OCI-LY1 (cell line): ENCODE measurements at regions not wholly inside any gene's neighbourhood (a gene's known extent, or its start where the extent isn't known, plus 50 kb on each side); places are given as distances from the start of the nearest gene placed in this dataset.

ENCODE experiments used
- H2AFZ ChIP-seq: fragments of 200-600 bp; sonication (generic), shearing (Covaris generic); 2 replicates; pipeline ENCODE4 v1.6.0; 2014; ENCODE audit warnings: antibody characterized with exemption, mild to moderate bottlenecking, low read length
- H3F3A ChIP-seq: fragments of 200-600 bp; sonication (generic), shearing (Covaris generic); 2 replicates; pipeline ENCODE4 v1.6.0; 2014; ENCODE audit warnings: mild to moderate bottlenecking, antibody characterized with exemption, low read length, moderate library complexity; ENCODE audit not compliant: insufficient read depth
- H3K27ac ChIP-seq: fragments of 200-600 bp; sonication (generic); 2 replicates; pipeline ENCODE4 v1.5.1; 2014; ENCODE audit warnings: low read length, mixed run types, mild to moderate bottlenecking, low read depth; ENCODE audit not compliant: poor library complexity, severe bottlenecking
- H3K27me3 ChIP-seq: fragments of 200-600 bp; sonication (generic); 2 replicates; pipeline ENCODE4 v1.6.0; 2014; ENCODE audit warnings: antibody characterized with exemption, mild to moderate bottlenecking, low read length, moderate library complexity; ENCODE audit not compliant: insufficient read depth
- H3K36me3 ChIP-seq: fragments of 200-600 bp; sonication (generic); 2 replicates; pipeline ENCODE4 v1.6.1; 2014; ENCODE audit warnings: mild to moderate bottlenecking, antibody characterized with exemption, low read length, moderate library complexity, mixed read lengths; ENCODE audit not compliant: insufficient read depth
- H3K4me1 ChIP-seq: fragments of 200-600 bp; sonication (generic); 2 replicates; pipeline ENCODE4 v1.5.1; 2014; ENCODE audit warnings: mild to moderate bottlenecking, low read length, moderate library complexity; ENCODE audit not compliant: insufficient read depth, severe bottlenecking
- H3K4me2 ChIP-seq: fragments of 200-600 bp; sonication (generic), shearing (Covaris generic); 2 replicates; pipeline ENCODE4 v1.6.1; 2014; ENCODE audit warnings: low read length
- H3K4me3 ChIP-seq: fragments of 200-600 bp; sonication (generic); 2 replicates; pipeline ENCODE4 v1.5.1; 2014; ENCODE audit warnings: low read length, low read depth, mild to moderate bottlenecking, mixed read lengths; ENCODE audit not compliant: poor library complexity, severe bottlenecking
- H3K79me2 ChIP-seq: fragments of 200-600 bp; shearing (Covaris generic); 2 replicates; pipeline ENCODE4 v1.6.1; 2016; ENCODE audit warnings: mixed run types, low read length, mixed read lengths; ENCODE audit not compliant: insufficient read depth
- H3K9ac ChIP-seq: fragments of 200-600 bp; sonication (generic), shearing (Covaris generic); 2 replicates; pipeline ENCODE4 v1.6.1; 2014; ENCODE audit warnings: mild to moderate bottlenecking, low read length, mixed read lengths
- H3K9me2 ChIP-seq: fragments of 200-600 bp; sonication (generic), shearing (Covaris generic); 2 replicates; pipeline ENCODE4 v1.6.1; 2014; ENCODE audit warnings: low read depth, mild to moderate bottlenecking, low read length, mixed read lengths
- H3K9me3 ChIP-seq: fragments of 200-600 bp; shearing (Covaris generic); 2 replicates; pipeline ENCODE4 v1.6.1; 2014; ENCODE audit warnings: low read length, mixed read lengths
- H4K20me1 ChIP-seq: fragments of 200-600 bp; sonication (generic), shearing (Covaris generic); 2 replicates; pipeline ENCODE4 v1.6.0; 2016; ENCODE audit warnings: mild to moderate bottlenecking, low read length; ENCODE audit not compliant: insufficient read depth
- CTCF ChIP-seq: fragments of 200-600 bp; sonication (generic), shearing (Covaris generic); IDR thresholded peaks from 2 replicates; pipeline ENCODE4 v1.5.1; 2017; ENCODE audit warnings: mild to moderate bottlenecking, antibody characterized with exemption, low read length, moderate library complexity, mixed read lengths
- EZH2 ChIP-seq: fragments of 200-600 bp; sonication (generic), shearing (Covaris generic); IDR thresholded peaks from 2 replicates; pipeline ENCODE4 v1.8.0; 2017; ENCODE audit warnings: borderline replicate concordance, mixed run types, mild to moderate bottlenecking, antibody characterized with exemption, low read length, moderate library complexity, mixed read lengths

GRCh38 chr2:67272195-67272594, 124.9 kb upstream of the ETAA1 start:
- H3K4me2 ChIP-seq: no peak overlapping the region
- TF ChIP-seq CTCF: no peak
- TF ChIP-seq EZH2: no peak
- no peaks in the 10 kb centered on the region for H3K79me2 ChIP-seq
- no peaks in the 10 kb centered on the region for H4K20me1 ChIP-seq
- H3K36me3 ChIP-seq: no peaks in the 10 kb centered on the region
- H3K4me1 ChIP-seq: no peaks in the 10 kb centered on the region
- H2AFZ ChIP-seq: no peak overlapping the region
- no peaks in the 10 kb centered on the region for H3K9me2 ChIP-seq
- H3K27me3 ChIP-seq: no peaks in the 10 kb centered on the region
- H3K27ac ChIP-seq: no peak overlapping the region
- no peak overlapping the region for H3K4me3 ChIP-seq
- H3K9me3 ChIP-seq: no peaks in the 10 kb centered on the region
- H3K9ac ChIP-seq: no peak overlapping the region
- H3F3A ChIP-seq: no peaks in the 10 kb centered on the region

- Histone ChIP-seq H3K4me2 (no peak overlapping the region), H2AFZ (no peak overlapping the region), H3K79me2 (no peaks in the 10 kb centered on the region), H3K36me3 (no peaks in the 10 kb centered on the region), H3K4me1 (no peaks in the 10 kb centered on the region), H3K9ac (no peak overlapping the region), H4K20me1 (no peaks in the 10 kb centered on the region), H3K27ac (no peak overlapping the region), H3K9me3 (no peaks in the 10 kb centered on the region), H3K27me3 (no peaks in the 10 kb centered on the region), H3K9me2 (no peaks in the 10 kb centered on the region), H3F3A (no peaks in the 10 kb centered on the region), H3K4me3 (no peak overlapping the region)
- TF ChIP-seq EZH2: no peak
- no peak for TF ChIP-seq CTCF
These were observed 119.7 kb upstream of the ETAA1 start for GRCh38 chr2:67277450-67277849.

- H3K27ac ChIP-seq: no peak overlapping the region
- no peaks in the 10 kb centered on the region for H3K9me2 ChIP-seq
- H3K4me2 ChIP-seq: no peak overlapping the region
- no peaks in the 10 kb centered on the region for H3K36me3 ChIP-seq
- H3K4me1 ChIP-seq: no peaks in the 10 kb centered on the region
- H3K4me3 ChIP-seq: no peak overlapping the region
- no peak overlapping the region for H3K9ac ChIP-seq
- H3K27me3 ChIP-seq: no peaks in the 10 kb centered on the region
- no peak overlapping the region for H2AFZ ChIP-seq
- TF ChIP-seq EZH2 (no peak), CTCF (no peak)
- no peaks in the 10 kb centered on the region for H3K9me3 ChIP-seq
- no peaks in the 10 kb centered on the region for H3F3A ChIP-seq
- H3K79me2 ChIP-seq: no peaks in the 10 kb centered on the region
- H4K20me1 ChIP-seq: no peaks in the 10 kb centered on the region
These were observed 116.0 kb upstream of the ETAA1 start for GRCh38 chr2:67281101-67281500.
